HG02798 (cell line): ENCODE measurements at regions not wholly inside any gene's neighbourhood (a gene's known extent, or its start where the extent isn't known, plus 50 kb on each side); places are given as distances from the start of the nearest gene placed in this dataset.
"Not testable (repeated sequence)": the region's sequence is repeated elsewhere in the genome, so short reads cannot be mapped to it uniquely, and the experiment has no call there.

Source experiments
- ATAC-seq: cut with Tn5 transposase; IDR thresholded peaks from one replicate; pipeline ENCODE4 v1.9.1; 2021; ENCODE audit warnings: mild to moderate bottlenecking; ENCODE audit not compliant: unreplicated experiment, poor library complexity

DNA sequence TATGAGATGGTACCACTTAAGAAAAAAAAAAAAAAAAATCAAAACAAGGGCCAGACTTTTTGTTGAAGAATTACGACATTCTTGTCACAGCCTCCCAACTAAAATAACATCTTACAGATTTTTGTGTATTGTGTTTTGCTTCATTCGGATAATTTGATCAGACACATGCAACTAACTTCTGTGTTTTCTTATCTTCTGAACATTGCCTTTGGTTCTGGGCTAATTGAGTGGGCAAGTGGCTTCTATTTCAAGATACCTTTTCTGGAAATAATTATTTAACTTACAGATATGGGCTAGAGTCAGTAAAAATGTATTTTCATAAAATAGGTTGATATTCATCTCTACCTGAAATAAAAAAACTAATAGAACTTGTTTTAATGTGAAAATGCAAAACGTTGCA lies 165.1 kb downstream of the ANKRD7 start:
- no peak for ATAC-seq

DNA sequence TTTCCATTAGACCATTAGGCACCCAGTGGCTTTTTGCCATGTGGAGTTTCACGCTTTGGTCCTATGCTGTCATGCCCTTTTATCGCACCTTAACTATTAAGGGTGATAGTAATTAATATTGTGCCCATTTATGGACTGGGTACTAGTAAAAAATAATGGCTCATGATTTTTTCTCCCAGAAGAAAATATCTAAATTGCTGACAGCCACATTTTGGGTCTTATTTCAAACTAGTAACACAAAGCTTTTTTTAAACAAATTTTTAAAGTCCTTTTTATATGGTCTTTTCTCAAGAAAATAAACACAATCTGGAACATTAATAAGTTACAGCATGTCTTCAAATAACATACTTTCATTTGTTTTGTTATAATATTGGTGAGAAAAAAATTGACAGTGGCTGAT lies 179.7 kb downstream of the ANKRD7 start:
- no peak for ATAC-seq

DNA sequence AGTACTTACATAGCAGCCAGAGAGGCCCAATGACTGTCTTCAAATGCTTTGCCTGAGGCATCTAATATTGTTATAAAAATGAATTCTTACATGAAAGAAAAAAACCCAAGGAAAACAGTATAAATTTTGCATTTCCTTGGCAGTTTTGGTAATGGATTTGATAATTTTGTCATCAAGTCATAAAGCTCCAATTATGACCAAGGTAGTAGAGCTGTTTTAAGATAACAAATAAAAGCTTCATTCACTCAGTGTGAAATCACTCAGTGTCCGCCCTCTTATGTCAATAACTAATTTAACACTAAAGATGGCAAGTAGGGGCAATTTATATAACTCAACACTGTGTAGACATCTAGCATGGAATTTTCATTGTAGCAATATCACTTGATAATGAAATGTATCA lies 193.9 kb downstream of the ANKRD7 start:
- ATAC-seq: no peak

DNA sequence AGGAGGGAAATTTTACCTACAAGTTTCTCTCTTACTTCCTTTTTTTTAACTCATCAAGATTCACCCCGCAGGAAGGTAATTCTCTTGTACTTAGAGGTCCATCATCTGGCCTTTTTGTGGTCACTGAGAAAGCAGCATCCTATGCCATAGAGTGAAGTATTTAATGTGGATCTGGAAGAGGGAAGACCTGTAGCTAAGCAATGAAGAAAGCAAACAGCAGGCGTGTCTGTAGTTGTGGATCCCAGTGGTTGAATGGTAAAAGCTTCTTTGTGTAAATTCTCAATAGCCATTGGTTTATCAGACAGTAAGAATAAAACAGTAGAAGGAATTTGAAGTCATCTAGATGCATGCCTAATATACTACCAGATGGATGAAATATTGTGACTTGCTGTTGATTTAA lies 196.4 kb downstream of the ANKRD7 start:
- no peak for ATAC-seq

DNA sequence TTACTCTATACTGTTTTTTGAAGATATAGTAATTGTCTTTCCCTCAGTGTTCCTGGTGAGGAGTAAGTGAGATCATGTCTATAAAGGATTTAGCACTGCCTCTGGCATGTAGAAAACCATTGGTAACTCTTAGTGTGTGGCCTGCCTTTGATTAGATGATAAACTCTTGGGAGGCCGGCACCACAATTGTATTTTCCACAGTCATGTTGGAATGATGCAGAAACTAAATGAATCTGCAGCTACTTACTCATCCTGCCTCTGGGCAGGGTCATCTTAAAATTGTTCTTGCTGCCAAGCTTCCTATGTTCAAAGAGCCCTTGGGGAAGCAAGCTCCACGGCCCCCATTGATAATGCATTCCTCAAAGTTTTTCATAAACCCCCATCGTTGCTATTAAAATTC lies 204.6 kb downstream of the ANKRD7 start:
- ATAC-seq: no peak

DNA sequence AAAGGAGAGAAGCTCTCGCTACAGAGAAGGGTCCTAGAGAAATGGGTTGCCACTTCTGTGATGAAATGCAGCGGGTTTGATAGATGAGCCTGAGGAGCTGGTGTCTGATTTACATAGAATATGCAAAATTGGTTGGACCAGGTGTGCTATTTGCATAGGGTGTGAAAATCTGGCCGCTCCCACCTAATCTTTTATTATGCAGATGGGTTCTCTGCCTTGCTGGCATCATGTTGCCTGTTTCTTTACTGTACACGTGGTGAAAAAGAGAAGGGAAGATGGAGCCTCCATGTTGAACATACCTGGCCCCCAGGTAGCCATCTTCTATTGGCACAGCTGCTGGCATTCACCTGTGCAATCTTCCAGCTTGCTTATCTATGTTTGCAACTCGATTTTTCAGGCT lies 212.2 kb downstream of the ANKRD7 start:
- no peak for ATAC-seq

DNA sequence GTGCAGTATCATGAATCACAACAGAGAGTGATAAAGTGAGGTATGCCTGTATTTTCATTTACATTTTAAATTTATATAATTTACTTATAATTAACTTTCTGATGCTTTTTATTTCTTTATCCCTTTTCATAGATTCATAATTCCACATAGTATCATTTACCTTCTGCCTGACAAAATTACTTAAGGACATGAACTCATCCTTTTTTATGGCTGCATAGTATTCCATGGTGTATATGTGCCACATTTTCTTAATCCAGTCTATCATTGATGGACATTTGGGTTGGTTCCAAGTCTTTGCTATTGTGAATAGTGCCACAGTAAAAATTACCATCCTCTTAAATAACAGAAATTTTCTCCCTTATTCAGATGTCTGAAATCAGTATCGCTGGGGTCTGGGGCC lies 224.5 kb downstream of the ANKRD7 start:
- ATAC-seq: not testable (repeated sequence)

DNA sequence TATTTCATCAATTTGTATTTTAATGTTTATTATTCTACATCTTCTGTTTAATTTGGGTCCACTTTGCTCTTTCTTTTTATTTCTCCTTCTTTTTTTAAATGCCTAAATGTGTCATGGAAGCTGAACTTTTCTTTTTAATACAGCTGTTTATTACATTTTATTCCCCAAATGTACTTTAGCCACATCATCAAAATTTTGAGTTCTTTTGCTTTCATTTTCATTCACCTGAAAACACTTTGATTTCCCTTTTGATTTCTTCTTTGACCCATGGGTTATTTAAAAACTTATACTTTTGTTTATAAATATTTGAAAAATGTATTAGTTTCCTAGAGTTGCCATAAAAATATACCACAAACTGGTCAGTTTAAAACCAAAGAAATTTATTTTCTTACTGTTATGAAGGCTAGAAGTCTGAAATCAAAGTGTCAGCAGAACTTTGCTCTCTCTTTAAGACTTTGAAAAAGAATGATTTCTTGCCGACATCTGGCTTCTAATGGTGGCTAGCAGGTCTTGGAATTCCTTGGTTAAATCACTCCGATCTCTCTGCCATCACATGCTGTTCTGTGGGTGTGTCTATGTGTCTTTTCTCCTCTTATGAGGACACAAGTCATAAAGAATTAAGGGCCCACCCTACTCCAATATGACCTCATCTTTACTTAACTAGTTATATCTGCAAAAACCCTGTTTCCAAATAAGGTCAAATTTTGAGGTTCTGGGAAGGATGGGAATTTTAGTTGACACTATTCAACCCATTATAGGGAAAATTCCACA lies 225.5 kb downstream of the ANKRD7 start:
- ATAC-seq: no peak

DNA sequence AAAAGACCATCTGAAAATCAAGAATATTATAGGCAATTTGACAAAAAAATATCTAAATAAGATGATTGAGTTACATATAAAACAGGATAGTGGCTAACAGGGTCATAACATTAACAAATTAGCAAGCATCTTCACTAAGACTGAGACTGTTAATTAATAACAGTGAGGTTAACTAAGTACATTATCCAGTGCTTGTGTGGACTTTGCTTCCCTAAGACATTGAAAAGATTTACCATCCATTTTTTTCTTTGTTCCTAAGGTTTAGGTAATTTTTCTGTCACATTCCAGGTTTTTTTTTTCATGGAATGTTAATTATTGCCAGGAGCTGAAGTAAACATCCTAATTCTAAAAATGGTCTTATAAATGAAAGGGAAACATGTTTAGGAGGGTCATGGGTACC lies 227.6 kb downstream of the ANKRD7 start:
- ATAC-seq: no peak

DNA sequence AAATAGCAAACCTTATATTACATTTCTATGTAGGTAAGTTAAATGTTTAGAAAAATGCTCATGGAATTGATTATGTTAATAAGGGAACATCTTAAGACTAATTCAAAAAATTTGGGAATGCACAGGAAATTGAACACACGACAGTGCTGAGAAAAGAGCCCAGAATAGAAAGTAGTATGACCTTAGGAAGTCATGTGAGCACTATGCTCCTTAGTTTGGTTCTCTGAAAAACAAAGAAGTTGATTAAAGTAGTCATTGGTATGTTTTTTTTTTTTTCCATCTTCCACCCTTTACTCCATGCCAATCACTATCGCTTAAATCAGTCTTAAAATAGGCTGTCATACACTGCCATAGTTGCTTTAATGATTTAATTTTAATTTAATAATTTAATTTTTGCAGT lies 242.9 kb downstream of the ANKRD7 start:
- no peak for ATAC-seq

DNA sequence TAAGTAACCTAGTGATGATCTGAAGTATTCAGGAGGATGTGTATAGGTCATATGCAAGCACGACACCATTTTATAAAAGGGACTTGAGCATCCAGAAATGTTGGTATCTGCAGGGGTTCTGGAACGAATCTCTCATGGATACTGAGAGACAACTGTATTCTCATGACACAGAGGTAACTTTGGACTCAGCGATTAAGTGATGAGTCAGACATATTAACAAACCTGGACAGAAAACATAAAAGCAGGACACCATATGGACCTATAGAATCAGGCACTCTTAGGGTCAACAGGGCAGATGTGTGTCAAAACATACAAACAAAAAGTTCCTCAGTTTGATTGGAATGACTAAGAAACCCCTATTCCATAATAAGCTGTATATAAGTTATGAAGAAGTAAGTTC lies 248.1 kb downstream of the ANKRD7 start:
- no peak for ATAC-seq

DNA sequence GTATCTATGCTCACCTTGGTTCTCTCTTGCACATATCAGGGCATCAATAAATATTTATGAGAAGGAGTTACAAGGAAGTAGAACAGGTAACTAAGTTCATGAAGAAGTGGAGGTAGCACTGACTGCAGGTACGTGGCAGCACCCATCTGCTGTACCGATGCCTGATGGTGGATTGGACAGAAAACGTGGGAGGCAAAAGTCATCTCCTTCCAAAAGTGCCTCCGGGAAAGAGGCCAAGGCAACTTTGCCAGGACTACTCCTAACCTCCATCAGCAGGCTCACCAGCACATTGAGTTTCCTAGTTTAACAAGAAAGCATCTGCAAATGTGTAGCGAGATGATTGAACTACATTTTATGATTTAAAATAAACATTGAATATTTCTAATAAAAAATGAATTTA lies 248.8 kb downstream of the ANKRD7 start:
- no peak for ATAC-seq

DNA sequence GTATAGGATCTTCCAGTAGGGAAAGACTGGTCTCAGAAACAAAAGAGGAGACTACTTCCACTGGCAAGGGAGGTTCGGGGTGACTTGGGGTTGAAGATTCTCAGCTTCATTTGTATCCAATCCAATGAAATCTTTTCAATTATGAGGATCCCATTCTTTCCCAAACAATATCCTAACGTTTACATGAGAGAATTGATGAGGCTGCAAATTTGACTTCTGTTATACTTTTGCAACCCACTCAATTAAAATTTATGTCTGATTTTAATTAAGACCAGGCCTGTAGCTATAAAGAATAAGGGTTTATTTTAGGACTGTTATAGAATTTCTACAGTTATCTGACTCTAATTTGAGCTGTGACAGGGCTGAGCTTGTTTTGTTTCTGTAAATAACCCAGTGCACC lies 251.5 kb downstream of the ANKRD7 start:
- no peak for ATAC-seq

DNA sequence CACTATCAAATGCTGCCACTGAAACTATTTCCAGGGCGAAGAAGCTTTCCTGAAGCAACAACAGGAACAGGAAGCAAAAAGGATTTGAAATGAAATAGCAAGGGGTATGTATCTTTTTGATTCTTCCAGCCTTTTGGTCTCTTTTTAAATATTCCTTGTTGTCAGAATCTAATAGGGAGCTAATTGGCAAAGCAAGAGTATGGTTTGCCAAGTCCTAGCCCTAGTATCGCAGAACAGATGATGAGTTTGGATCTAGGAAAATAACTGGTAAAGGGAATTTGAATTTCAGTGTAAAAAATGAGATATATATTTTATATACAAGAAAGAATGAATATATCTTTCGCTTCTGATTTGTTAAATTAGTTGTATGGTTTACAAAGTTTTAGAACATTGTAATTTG lies 252.5 kb downstream of the ANKRD7 start:
- no peak for ATAC-seq

DNA sequence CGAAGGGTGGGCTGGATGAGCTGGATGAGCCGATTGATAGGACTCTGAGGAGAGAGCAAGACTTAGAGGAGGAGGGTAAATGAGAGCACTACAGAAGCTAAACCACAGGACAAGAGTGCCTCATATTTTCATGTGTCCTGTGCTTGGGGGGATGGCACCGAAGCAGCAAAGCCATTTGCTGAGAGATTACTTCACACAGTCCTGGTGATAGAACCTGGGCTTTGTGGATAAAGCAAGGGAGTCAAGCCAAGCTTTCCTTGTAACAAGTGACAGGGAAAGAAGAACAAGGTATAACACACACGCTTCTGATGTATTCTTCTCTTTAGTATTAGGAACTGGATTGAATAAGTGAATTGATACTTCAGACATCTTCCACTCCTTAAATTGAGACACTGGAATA lies 253.7 kb downstream of the ANKRD7 start:
- no peak for ATAC-seq

DNA sequence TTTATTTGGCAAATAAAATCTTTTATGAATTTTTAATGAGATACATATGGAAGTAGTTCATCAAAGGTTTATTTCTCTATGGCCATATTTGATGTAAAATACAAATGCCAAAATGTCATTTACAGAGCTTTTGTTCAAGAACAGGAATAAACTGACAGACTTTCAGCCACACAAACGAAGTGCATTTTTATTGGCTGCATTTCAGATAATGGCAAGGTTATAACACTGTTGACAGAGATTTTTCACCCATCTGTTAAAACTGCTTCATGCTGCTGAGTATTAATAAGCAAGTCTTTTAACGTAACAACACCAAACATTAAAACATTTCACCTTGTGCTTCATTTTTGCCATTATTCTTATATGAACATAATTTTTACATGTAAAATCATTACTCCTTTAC lies 254.4 kb downstream of the ANKRD7 start:
- ATAC-seq: no peak

DNA sequence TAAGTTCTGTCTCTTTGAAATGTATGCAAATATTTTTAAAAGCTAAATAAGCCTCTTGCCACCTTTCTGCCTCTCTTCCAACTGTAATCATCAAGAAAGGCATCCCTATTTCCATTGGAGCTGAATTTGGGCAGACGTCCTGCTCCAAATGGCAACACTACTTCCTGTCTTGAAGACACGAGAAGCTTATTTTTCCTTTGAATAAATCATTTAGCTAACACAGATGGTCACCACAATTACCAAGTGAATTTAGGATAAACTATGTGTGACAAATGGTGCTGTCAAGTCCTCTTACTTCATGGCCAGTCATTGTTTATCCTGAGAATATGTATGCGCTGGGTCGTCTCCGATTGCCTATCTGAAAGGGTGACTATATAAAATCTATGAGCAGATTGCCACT lies 268.0 kb downstream of the ANKRD7 start:
- no peak for ATAC-seq

DNA sequence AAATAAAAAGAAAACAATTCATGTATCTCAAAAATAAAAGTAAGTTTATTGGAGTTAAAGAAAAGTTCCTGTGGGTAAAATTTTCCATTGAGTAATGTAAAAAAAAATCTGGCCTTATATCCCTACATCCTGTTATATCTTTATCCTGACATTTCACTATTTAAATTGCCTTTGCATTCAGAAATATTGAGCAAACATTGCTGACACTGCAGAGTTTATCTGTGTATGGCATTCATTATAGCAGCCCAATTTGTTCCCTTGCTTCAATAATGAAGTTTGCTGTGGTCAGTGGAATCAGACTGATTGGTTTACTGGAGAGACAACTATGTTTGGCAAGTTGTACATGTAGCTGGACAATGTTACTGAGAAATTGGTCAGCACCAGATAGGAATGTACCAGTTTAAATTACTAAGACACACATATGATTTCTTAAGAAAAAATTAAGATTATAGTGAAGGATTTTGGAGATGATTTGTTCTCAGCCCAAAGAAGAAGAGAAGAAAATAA lies 271.7 kb downstream of the ANKRD7 start:
- ATAC-seq: no peak

DNA sequence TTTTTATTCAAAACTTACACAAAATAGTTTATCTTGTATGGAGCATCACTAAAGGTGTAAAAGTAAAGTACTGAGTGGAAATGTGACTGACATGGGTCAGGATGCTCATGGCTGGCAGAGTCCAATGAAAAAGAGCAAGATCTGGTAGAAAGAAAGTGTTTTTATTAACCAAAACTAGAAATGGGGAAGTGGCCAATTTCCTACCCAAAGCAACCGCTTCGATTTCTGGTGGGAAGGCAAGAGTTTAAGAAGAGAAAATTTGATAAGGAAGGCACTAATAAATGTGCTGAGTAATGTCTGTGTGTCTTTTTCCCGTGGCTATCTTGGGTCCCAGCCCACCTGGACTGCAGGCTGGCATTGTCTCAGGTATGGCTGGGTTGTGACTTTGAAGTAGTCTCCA lies 277.7 kb downstream of the ANKRD7 start:
- ATAC-seq: no peak

DNA sequence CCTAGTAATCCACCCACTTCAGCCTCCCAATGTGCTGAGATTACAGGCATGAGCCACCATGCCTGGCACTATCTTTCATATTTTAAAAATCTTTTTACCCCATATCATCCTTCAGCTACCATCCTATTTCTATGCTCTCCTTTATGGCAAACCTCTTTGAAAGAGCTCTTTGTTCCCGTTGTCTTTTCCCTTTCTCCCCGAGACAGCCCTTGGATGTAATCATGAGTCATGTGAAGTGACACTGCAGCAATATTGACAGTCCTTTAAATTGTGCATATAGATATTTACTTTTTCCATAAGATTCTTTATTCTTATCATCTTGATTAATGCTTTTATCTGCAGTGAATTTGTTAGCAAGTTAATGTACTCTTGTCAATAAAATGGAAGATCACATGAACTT lies 286.6 kb downstream of the ANKRD7 start:
- no peak for ATAC-seq

DNA sequence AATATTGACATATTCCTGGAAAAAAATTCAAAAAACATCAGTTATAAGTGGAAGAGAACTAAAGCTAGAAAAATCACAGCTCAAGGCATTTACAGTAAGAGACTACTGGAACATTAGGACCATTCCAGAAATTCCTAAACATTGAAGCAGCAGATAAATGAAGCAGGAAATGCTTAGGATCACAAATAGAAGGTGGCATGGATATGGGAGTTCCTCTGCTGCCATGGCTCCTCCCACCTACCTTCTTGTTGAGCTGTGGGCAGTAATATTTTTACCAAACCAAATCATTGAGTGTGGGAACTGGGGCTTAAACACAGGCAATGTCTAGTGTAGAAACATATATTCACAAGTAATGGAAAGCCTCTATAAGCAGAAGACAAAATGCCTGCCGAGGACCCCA lies 292.8 kb downstream of the ANKRD7 start:
- no peak for ATAC-seq

DNA sequence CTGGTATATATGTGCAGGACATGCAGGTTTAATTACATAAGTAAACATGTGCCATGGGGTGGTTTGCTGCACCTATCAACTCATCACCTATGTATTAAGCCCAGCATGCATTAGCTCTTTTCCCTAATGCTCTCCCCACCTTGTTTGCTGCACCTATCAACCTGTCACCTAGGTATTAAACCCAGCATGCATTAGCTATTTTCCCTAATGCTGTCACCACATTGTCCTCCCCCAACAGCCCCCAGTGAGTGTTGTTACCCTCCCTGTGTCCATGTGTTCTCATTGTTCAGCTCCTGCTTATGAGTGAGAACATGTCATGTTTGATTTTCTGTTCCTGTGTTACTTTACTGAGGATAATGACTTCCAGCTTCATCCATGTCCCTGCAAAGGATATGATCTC lies 300.5 kb downstream of the ANKRD7 start:
- no peak for ATAC-seq

DNA sequence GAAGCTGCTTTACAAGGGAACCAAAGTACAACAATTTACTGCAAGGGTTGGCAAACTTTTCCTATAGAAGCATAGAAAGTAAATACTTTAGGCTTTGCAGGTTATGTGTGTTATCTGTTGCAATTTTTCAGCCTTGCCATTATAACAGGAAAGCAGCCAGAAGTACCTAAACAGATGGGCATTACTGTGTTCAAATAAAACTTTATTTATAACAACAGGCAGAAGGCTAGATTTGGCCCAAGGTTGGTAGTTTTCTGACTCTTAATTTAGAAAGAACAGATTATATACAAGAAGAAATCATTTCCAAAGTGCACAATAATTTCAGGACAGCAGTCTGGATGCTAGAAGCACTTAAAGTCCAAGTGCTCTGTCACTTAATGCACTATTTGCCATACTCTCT lies 307.1 kb downstream of the ANKRD7 start:
- no peak for ATAC-seq
